Upper lobe of right lung (tissue), 1 donor: ENCODE measurements at regions not wholly inside any gene's neighbourhood (a gene's known extent, or its start where the extent isn't known, plus 50 kb on each side); places are given as distances from the start of the nearest gene placed in this dataset.

ENCODE experiments used
- ATAC-seq: fragments of 200-7000 bp; cut with Tn5 transposase; one replicate; pipeline ENCODE4 v1.9.1; 2020; ENCODE audit warnings: mild to moderate bottlenecking, moderate library complexity
- DNase-seq: peaks from one replicate; pipeline ENCODE4 v3.0.0-alpha.2; 2020
- H3K27ac ChIP-seq: fragments of 200-600 bp; one replicate; pipeline ENCODE4 v1.8.0; 2022
- H3K27me3 ChIP-seq: fragments of 200-600 bp; one replicate; pipeline ENCODE4 v1.8.0; 2022; ENCODE audit warnings: mild to moderate bottlenecking
- H3K36me3 ChIP-seq: fragments of 200-600 bp; one replicate; pipeline ENCODE4 v1.8.0; 2022
- H3K4me1 ChIP-seq: fragments of 200-600 bp; one replicate; pipeline ENCODE4 v1.8.0; 2022
- H3K4me3 ChIP-seq: fragments of 200-600 bp; one replicate; pipeline ENCODE4 v1.8.0; 2022; ENCODE audit warnings: mild to moderate bottlenecking
- H3K9me3 ChIP-seq: fragments of 200-600 bp; one replicate; pipeline ENCODE4 v1.8.0; 2022
- intact Hi-C: fragments of 100-400 bp; cut with DNase I; formaldehyde crosslinking; loops from one replicate; pipeline ENCODE4 v1.11.0; 2022
- TF ChIP-seq, protein P1 (sequence below): fragments of 200-600 bp; IDR thresholded peaks from one replicate; pipeline ENCODE4 v1.8.0; 2022; ENCODE audit warnings: antibody characterized with exemption
- donor health status: DM: no; HTN: yes; CAD: no; lungs with severe emphysema.

DNA sequence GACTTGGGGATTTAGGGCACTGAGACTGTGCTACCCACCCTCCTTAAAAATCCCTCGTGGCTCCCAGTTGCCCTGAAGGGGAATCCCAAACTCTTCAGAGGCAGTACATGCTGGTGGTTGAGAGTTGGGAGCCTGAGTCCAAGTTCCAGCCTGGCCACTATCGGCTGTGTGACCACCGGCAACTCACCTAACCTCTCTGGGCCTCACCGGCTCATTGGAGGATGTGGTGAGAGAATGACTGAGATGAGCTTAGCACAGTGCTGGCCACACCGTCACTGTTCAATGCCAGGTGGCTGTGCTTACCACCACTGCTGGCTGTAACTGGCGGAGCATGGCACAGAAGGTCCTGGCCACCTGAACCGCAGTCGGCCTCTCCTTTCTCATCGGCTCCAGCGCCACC is 200.2 kb downstream of the C9orf50 start:
- peaks cover 8% of the 10 kb centered on the region for H3K4me1 ChIP-seq
- DNase-seq (no peak), ATAC-seq (no peak)
- no peaks in the 10 kb centered on the region for H3K36me3 ChIP-seq
- H3K27me3 ChIP-seq = no peaks in the 10 kb centered on the region
- intact Hi-C loops = no loop called here
- TF ChIP-seq, protein P1, sequence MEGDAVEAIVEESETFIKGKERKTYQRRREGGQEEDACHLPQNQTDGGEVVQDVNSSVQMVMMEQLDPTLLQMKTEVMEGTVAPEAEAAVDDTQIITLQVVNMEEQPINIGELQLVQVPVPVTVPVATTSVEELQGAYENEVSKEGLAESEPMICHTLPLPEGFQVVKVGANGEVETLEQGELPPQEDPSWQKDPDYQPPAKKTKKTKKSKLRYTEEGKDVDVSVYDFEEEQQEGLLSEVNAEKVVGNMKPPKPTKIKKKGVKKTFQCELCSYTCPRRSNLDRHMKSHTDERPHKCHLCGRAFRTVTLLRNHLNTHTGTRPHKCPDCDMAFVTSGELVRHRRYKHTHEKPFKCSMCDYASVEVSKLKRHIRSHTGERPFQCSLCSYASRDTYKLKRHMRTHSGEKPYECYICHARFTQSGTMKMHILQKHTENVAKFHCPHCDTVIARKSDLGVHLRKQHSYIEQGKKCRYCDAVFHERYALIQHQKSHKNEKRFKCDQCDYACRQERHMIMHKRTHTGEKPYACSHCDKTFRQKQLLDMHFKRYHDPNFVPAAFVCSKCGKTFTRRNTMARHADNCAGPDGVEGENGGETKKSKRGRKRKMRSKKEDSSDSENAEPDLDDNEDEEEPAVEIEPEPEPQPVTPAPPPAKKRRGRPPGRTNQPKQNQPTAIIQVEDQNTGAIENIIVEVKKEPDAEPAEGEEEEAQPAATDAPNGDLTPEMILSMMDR = no peak
- no peak overlapping the region for H3K4me3 ChIP-seq
- H3K27ac ChIP-seq = no peak overlapping the region
- H3K9me3 ChIP-seq = no peaks in the 10 kb centered on the region

DNA sequence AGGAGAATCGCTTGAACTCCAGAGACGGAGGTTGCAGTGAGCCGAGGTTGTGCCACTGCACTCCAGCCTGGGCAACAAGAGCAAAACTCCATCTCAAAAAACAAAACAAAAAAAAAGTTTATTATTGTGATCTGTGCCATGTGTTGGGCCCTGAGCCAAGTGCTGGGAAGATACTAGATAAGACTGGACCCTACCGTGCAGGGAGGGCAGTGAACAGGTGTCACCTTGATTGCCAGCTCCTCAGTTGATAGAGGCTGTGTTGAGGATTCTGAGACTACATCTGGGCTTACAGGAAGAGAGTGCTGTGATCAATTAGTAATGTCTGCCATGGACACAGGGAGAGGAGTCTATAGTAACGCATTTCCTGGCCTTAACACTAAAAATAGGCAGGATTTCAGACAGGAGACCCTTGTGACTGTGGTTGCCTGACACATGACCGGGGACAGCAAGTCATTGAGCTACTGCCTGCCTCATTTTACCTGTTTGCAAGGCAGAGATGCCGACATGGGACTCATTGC is 201.5 kb downstream of the C9orf50 start:
- no peaks in the 10 kb centered on the region for H3K9me3 ChIP-seq
- H3K27me3 ChIP-seq = no peaks in the 10 kb centered on the region
- no peaks in the 10 kb centered on the region for H3K36me3 ChIP-seq
- H3K4me1 ChIP-seq = peaks cover 14% of the 10 kb centered on the region
- H3K27ac ChIP-seq = no peak overlapping the region
- intact Hi-C loops = no loop called here
- DNase-seq = no peak
- H3K4me3 ChIP-seq = no peak overlapping the region
- TF ChIP-seq, protein P1 = no peak
- no peak for ATAC-seq

DNA sequence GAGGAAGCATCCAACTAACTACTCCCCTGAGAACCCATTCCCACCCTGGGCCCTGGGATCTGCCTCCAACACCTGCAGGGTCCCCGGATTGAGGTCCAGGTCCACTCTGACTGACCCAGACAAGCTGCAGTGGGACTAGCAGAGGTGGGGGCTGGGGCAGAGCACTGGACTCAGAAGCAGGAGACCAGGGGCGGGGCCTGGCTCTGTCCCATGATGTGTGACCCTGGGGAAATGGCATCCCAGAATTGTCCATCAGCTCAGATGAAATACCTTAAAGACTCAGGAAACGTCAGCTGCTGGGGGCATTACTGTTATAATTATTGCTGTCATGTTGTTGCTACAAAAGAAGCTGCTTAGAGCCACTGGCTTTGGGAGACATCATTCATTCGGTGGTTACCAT is 202.4 kb downstream of the C9orf50 start:
- intact Hi-C loops = no loop called here
- TF ChIP-seq, protein P1 = no peak
- no peaks in the 10 kb centered on the region for H3K9me3 ChIP-seq
- DNase-seq (no peak), ATAC-seq (no peak)
- H3K27ac ChIP-seq = no peak overlapping the region
- H3K36me3 ChIP-seq = no peaks in the 10 kb centered on the region
- no peak overlapping the region for H3K4me3 ChIP-seq
- peaks cover 20% of the 10 kb centered on the region for H3K4me1 ChIP-seq
- no peaks in the 10 kb centered on the region for H3K27me3 ChIP-seq

DNA sequence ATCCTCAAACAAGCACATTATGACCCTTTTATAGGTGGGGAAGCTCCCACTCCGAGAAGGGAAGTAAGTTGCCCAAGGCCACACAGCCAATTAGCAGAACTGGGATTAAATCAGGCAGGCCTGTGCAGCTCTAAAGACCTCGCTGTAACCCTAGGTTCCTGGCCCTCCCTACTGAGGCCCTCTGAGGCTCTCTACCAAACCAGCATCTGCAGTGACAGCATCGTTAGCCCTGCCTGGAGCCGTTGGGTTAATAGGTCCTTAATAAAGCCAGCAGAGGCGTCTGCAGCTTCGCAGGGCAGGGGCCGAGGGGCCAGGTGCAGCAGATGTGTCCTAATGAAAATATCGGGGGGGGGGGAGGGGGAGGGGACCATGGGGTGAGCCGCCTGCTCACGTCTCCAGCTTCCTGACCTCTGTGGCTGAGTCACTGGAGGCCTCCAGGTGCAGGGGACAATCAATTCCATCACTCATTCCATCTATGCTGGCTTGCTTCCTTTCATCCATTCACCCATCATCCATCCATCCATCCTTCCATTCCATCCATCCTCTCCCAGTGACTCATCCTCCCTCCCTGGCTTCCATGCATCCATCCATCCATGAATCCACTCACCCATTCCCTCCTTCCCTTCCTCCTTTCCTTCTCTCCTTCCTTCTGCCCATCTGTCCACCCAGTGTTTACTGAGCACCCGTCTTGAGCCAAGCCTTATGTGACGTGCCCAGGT is 203.9 kb downstream of the C9orf50 start:
- Histone ChIP-seq H3K4me1 (peaks cover 21% of the 10 kb centered on the region), H3K36me3 (no peaks in the 10 kb centered on the region), H3K9me3 (no peaks in the 10 kb centered on the region), H3K27me3 (no peaks in the 10 kb centered on the region), H3K27ac (no peak overlapping the region), H3K4me3 (no peak overlapping the region)
- TF ChIP-seq, protein P1 = no peak
- ATAC-seq (no peak), DNase-seq (no peak)
- intact Hi-C loops = no loop called here

DNA sequence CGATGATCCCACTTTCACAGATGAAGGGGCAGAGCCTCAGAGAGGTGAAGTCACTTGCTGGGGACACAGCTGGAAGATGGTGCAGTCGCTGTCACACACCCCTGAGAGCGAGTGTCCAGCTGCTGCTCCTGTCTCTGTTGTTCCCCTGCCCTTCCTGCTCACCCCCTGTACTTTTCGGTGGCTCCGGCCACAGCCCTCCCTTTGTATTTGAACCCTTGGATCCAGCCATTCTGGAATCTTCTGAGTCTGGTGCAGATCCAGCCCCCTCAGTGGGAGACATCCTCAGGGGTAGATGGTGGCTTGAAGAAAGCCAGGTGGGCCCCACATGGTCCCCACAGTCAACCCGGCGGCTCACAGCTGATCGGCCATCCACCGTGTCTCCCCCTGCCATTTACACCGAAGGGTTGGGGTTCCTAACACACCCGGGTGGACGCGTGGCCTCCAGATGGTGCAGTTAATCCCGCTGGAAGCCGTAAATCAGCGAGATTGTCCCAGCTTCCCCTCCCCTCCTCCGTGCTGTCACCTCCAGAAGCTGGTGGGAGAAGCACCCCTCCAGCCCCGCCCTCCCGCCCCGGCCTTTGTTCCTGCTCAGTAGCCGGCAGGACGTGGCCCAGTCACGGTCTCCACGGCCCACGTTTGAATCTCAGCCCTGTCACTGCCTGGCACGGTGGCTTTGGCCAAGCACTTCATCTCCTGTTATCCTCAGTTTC is 204.8 kb downstream of the C9orf50 start:
- no peak for DNase-seq
- intact Hi-C loops = no loop called here

More for the DNA sequence above, 204.8 kb downstream of the C9orf50 start:
- TF ChIP-seq, protein P1 = no peak
- Histone ChIP-seq H3K9me3 (no peaks in the 10 kb centered on the region), H3K36me3 (no peaks in the 10 kb centered on the region), H3K27ac (no peak overlapping the region), H3K27me3 (no peaks in the 10 kb centered on the region), H3K4me1 (peaks cover 21% of the 10 kb centered on the region), H3K4me3 (no peak overlapping the region)
- ATAC-seq = no peak
